ENCODE measurements at regions not wholly inside any gene's neighbourhood (a gene's known extent, or its start where the extent isn't known, plus 50 kb on each side); places are given as distances from the start of the nearest gene placed in this dataset.

GRCh38 chr6:160859822-160860221 is 131.7 kb upstream of the MAP3K4 start:
- no peaks in the 10 kb centered on the region for H3K36me3 ChIP-seq
- TF ChIP-seq POLR2A (IDR thresholded peaks at IDR 0.05) (no peak), CTCF (IDR thresholded peaks at IDR 0.05) (no peak)
- H3K4me1 ChIP-seq: no peaks in the 10 kb centered on the region
- no peak overlapping the region for H3K27ac ChIP-seq
- no peak overlapping the region for H3K4me3 ChIP-seq
- H3K27me3 ChIP-seq: no peaks in the 10 kb centered on the region
- intact Hi-C loops (cut with DNase I): no loop called here
- no peak for DNase-seq
- WGBS, 2 donors: 65 to 70% methylated on average over 7 of the region's 9 CpGs
- H3K9me3 ChIP-seq: no peaks in the 10 kb centered on the region

GRCh38 chr6:160861824-160862223 is 129.7 kb upstream of the MAP3K4 start:
- intact Hi-C loops (cut with DNase I): no loop called here
- no peak overlapping the region for H3K4me3 ChIP-seq
- no peak overlapping the region for H3K27ac ChIP-seq
- DNase-seq: no peak
- 32 to 38% methylated on average over 2 to 4 of the region's 4 CpGs for WGBS, 2 donors
- TF ChIP-seq CTCF (IDR thresholded peaks at IDR 0.05): no peak
- H3K27me3 ChIP-seq: no peaks in the 10 kb centered on the region
- H3K9me3 ChIP-seq: no peaks in the 10 kb centered on the region
- no peaks in the 10 kb centered on the region for H3K4me1 ChIP-seq
- no peaks in the 10 kb centered on the region for H3K36me3 ChIP-seq

GRCh38 chr6:160863782-160864181 is 127.8 kb upstream of the MAP3K4 start:
- Histone ChIP-seq H3K27me3 (no peaks in the 10 kb centered on the region), H3K9me3 (no peaks in the 10 kb centered on the region), H3K4me1 (no peaks in the 10 kb centered on the region), H3K27ac (no peak overlapping the region), H3K4me3 (no peak overlapping the region), H3K36me3 (no peaks in the 10 kb centered on the region)
- 100% methylated on average over 4 of the region's 18 CpGs; no CpG with 5 or more reads in 1 of the 2 donors for whole genome bisulfite sequencing, 2 donors
- intact Hi-C loops (cut with DNase I): no loop called here
- TF ChIP-seq CTCF (IDR thresholded peaks at IDR 0.05) (no peak), POLR2A (IDR thresholded peaks at IDR 0.05) (no peak)
- no peak for DNase-seq

GRCh38 chr6:160871320-160871719 is 120.2 kb upstream of the MAP3K4 start:
- Histone ChIP-seq H3K4me1 (no peaks in the 10 kb centered on the region), H3K9me3 (no peaks in the 10 kb centered on the region), H3K27me3 (no peaks in the 10 kb centered on the region), H3K27ac (no peak overlapping the region), H3K36me3 (no peaks in the 10 kb centered on the region), H3K4me3 (no peak overlapping the region)
- TF ChIP-seq CTCF (IDR thresholded peaks at IDR 0.05) (no peak), POLR2A (IDR thresholded peaks at IDR 0.05) (no peak)
- intact Hi-C loops (cut with DNase I): no loop called here
- 91 to 94% methylated on average over 1 of the region's 1 CpG for WGBS, 2 donors
- DNase-seq: no peak

GRCh38 chr6:160881148-160881808 is 110.3 kb upstream of the MAP3K4 start:
- TF ChIP-seq CTCF (IDR thresholded peaks at IDR 0.05) (no peak), POLR2A (IDR thresholded peaks at IDR 0.05) (no peak)
- no peak overlapping the region for H3K4me3 ChIP-seq
- WGBS, 2 donors: 4% methylated on average over 2 of the region's 2 CpGs
- no peaks in the 10 kb centered on the region for H3K36me3 ChIP-seq
- intact Hi-C loops (cut with DNase I): no loop called here
- H3K4me1 ChIP-seq: no peaks in the 10 kb centered on the region
- no peaks in the 10 kb centered on the region for H3K9me3 ChIP-seq
- no peak for DNase-seq
- H3K27me3 ChIP-seq: no peaks in the 10 kb centered on the region
- no peak overlapping the region for H3K27ac ChIP-seq
